ENCODE measurements at regions not wholly inside any gene's neighbourhood (a gene's known extent, or its start where the extent isn't known, plus 50 kb on each side); places are given as distances from the start of the nearest gene placed in this dataset.

- TF ChIP-seq, protein P1, sequence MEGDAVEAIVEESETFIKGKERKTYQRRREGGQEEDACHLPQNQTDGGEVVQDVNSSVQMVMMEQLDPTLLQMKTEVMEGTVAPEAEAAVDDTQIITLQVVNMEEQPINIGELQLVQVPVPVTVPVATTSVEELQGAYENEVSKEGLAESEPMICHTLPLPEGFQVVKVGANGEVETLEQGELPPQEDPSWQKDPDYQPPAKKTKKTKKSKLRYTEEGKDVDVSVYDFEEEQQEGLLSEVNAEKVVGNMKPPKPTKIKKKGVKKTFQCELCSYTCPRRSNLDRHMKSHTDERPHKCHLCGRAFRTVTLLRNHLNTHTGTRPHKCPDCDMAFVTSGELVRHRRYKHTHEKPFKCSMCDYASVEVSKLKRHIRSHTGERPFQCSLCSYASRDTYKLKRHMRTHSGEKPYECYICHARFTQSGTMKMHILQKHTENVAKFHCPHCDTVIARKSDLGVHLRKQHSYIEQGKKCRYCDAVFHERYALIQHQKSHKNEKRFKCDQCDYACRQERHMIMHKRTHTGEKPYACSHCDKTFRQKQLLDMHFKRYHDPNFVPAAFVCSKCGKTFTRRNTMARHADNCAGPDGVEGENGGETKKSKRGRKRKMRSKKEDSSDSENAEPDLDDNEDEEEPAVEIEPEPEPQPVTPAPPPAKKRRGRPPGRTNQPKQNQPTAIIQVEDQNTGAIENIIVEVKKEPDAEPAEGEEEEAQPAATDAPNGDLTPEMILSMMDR (IDR thresholded peaks at IDR 0.05) = no peak
- H3K27me3 ChIP-seq = no peaks in the 10 kb centered on the region
- no peak overlapping the region for H3K27ac ChIP-seq
Observed at GRCh38 chr1:239301251-239301650, 85.1 kb upstream of the CHRM3 start.

DNA sequence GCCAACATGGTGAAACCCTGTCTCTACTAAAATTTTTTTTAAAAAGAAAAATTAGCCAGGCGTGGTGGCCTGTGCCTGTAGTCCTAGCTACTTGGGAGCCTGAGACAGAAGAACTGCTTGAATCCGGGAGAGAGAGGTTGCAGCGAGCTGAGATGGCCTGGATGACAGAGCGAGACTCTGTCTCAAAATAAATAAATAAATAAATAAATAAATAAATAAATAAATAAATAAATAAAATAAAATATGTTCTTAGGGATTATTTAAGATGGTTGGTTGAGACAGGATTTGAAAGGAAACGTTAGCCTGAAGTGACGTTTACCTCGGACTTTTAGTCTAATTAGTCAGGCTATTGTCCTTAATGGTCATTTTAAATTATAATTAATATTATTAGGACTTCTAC is 88.5 kb upstream of the CHRM3 start:
- TF ChIP-seq, protein P1 (IDR thresholded peaks at IDR 0.05) = no peak
- H3K4me1 ChIP-seq (ENCODE audit: control insufficient read depth in 1 of 2, insufficient read depth in 1 of 2, low read depth in 1 of 2, low read length in 1 of 2) = no peaks in the 10 kb centered on the region
- H3K9me3 ChIP-seq = no peaks in the 10 kb centered on the region
- H3K27ac ChIP-seq = no peak overlapping the region
- H3K4me3 ChIP-seq (ENCODE audit: low read depth in 1 of 2, low read length in 1 of 2) = no peak overlapping the region
- no peaks in the 10 kb centered on the region for H3K27me3 ChIP-seq
- no peaks in the 10 kb centered on the region for H3K36me3 ChIP-seq

More at GRCh38 chr1:239301251-239301650, 85.1 kb upstream of the CHRM3 start:
- H3K4me3 ChIP-seq (ENCODE audit: low read depth in 1 of 2, low read length in 1 of 2) = no peak overlapping the region
- H3K9me3 ChIP-seq = no peaks in the 10 kb centered on the region
- H3K4me1 ChIP-seq (ENCODE audit: control insufficient read depth in 1 of 2, insufficient read depth in 1 of 2, low read depth in 1 of 2, low read length in 1 of 2) = no peaks in the 10 kb centered on the region
- H3K36me3 ChIP-seq = no peaks in the 10 kb centered on the region

- H3K4me1 ChIP-seq (ENCODE audit: control insufficient read depth in 1 of 2, insufficient read depth in 1 of 2, low read depth in 1 of 2, low read length in 1 of 2) = no peaks in the 10 kb centered on the region
- H3K36me3 ChIP-seq = no peaks in the 10 kb centered on the region
- no peaks in the 10 kb centered on the region for H3K9me3 ChIP-seq
- TF ChIP-seq, protein P1 (IDR thresholded peaks at IDR 0.05) = no peak
- no peaks in the 10 kb centered on the region for H3K27me3 ChIP-seq
- no peak overlapping the region for H3K4me3 ChIP-seq (ENCODE audit: low read depth in 1 of 2, low read length in 1 of 2)
- no peak overlapping the region for H3K27ac ChIP-seq
Observed at GRCh38 chr1:239293350-239294110, 92.8 kb upstream of the CHRM3 start.

DNA sequence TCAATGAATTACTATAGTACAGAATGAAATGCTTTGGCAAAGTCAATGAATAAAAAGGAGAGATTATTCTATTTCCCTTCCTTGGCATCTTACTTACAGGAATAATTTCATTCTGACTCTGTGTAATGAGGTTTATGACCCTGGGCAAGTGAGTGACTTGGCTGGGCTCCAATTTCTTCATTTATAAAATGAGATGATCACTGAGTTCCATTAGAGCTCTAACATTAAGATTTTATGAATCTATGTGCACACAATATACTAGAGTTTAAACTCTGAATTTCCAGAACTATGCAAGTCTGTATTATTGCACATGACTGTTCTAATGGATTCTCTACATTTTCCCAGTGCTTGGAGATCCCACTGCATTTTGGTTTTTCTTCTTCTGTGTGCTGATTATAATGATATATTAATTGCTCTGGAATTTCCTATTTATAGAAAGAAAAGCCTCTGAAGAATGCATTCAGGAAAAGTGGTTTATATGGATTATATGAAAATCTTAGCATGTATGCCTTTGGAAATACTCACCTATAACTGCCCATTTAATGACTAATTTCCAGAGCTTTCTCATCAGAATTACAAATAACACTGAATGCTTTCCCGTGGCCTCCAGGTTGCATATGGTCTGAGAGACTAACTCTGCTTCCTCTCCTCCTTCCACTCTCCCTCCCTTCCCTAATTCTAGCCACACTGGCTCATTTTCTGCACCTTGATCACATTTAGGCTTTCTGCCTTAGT is 97.4 kb upstream of the CHRM3 start:
- TF ChIP-seq, protein P1 (IDR thresholded peaks at IDR 0.05) = no peak
- Histone ChIP-seq H3K4me3 (ENCODE audit: low read depth in 1 of 2, low read length in 1 of 2) (no peak overlapping the region), H3K27ac (no peak overlapping the region), H3K27me3 (no peaks in the 10 kb centered on the region), H3K36me3 (no peaks in the 10 kb centered on the region), H3K4me1 (ENCODE audit: control insufficient read depth in 1 of 2, insufficient read depth in 1 of 2, low read depth in 1 of 2, low read length in 1 of 2) (no peaks in the 10 kb centered on the region), H3K9me3 (no peaks in the 10 kb centered on the region)

DNA sequence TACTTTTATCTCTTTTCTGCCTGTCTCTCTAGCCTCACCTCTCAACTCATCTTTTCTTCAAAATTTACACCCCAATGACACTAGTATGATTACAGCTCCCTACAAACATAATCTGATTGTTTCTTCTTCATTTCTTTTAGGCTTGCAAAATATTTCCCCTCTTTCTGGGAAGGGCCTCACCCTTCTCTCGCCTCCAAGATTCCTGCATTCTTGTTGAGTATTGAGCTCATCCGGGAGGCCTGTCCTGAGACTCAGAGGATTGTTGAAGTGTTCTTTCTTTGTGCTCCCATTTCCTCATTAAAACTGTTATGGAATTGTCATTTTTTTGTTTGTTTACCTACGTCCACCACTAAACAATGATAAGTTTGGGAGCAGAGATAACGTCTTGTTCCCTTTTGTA is 99.1 kb upstream of the CHRM3 start:
- TF ChIP-seq, protein P1 (IDR thresholded peaks at IDR 0.05) = no peak
- Histone ChIP-seq H3K4me1 (ENCODE audit: control insufficient read depth in 1 of 2, insufficient read depth in 1 of 2, low read depth in 1 of 2, low read length in 1 of 2) (no peaks in the 10 kb centered on the region), H3K36me3 (no peaks in the 10 kb centered on the region), H3K27me3 (no peaks in the 10 kb centered on the region), H3K4me3 (ENCODE audit: low read depth in 1 of 2, low read length in 1 of 2) (no peak overlapping the region), H3K27ac (no peak overlapping the region), H3K9me3 (no peaks in the 10 kb centered on the region)

Measured in neutrophil (primary cell).